Mesenchymal stem cell (in vitro differentiated cells and primary cell): ENCODE measurements at regions not wholly inside any gene's neighbourhood (a gene's known extent, or its start where the extent isn't known, plus 50 kb on each side); places are given as distances from the start of the nearest gene placed in this dataset.

Experiments
- DNase-seq: peaks from one replicate; pipeline ENCODE4 v3.0.0-alpha.2; 2013
- H2AFZ ChIP-seq: one replicate; pipeline ENCODE4 v1.6.1; 2013; ENCODE audit warnings: low read depth, mild to moderate bottlenecking, control low read depth, inconsistent platforms, low read length, moderate library complexity
- H2AK5ac ChIP-seq: 2 replicates; pipeline ENCODE4 v1.6.1; 2013; ENCODE audit warnings: low read length, moderate library complexity, mild to moderate bottlenecking, inconsistent platforms; ENCODE audit not compliant: severe bottlenecking
- H2BK120ac ChIP-seq: one replicate; pipeline ENCODE4 v1.6.1; 2013; ENCODE audit warnings: low read depth, mild to moderate bottlenecking, inconsistent platforms, low read length, moderate library complexity
- H2BK12ac ChIP-seq, 2 experiments: one replicate each; pipeline ENCODE4 v1.6.1; 2013; ENCODE audit warnings: inconsistent platforms in 2 of 2, low read length in 2 of 2, mild to moderate bottlenecking in 2 of 2, moderate library complexity in 2 of 2, control low read depth in 1 of 2
- H2BK15ac ChIP-seq: one replicate; pipeline ENCODE4 v1.6.1; 2013; ENCODE audit warnings: mild to moderate bottlenecking, low read depth, inconsistent platforms; ENCODE audit not compliant: poor library complexity, severe bottlenecking
- H2BK5ac ChIP-seq: 2 replicates; pipeline ENCODE4 v1.6.1; 2013; ENCODE audit warnings: low read depth, mild to moderate bottlenecking, low read length, control low read depth, inconsistent platforms; ENCODE audit not compliant: poor library complexity, severe bottlenecking
- H3K14ac ChIP-seq, 2 experiments: one replicate each; pipeline ENCODE4 v1.6.1; 2013; ENCODE audit warnings: inconsistent platforms in 2 of 2, low read length in 2 of 2, control low read depth in 1 of 2, mild to moderate bottlenecking in 1 of 2, moderate library complexity in 1 of 2
- H3K18ac ChIP-seq, 2 experiments: one replicate each; pipeline ENCODE4 v1.6.1; 2013; ENCODE audit warnings: inconsistent platforms in 2 of 2, low read length in 2 of 2, control low read depth in 1 of 2, low read depth in 1 of 2, mild to moderate bottlenecking in 1 of 2
- H3K23ac ChIP-seq, 2 experiments: one replicate each; pipeline ENCODE4 v1.6.1; 2013; ENCODE audit warnings: inconsistent platforms in 2 of 2, low read length in 2 of 2, mild to moderate bottlenecking in 2 of 2, moderate library complexity in 2 of 2, control low read depth in 1 of 2
- H3K27ac ChIP-seq: 2 replicates; pipeline ENCODE4 v1.5.1; 2013; ENCODE audit warnings: mild to moderate bottlenecking, moderate library complexity, low read length, control low read depth, inconsistent platforms; ENCODE audit not compliant: poor library complexity, severe bottlenecking
- H3K27me3 ChIP-seq, 2 experiments: 2 replicates each; pipeline versions ENCODE4 v1.6.1 to v1.7.0; 2013; ENCODE audit warnings: low read length in 2 of 2, mild to moderate bottlenecking in 2 of 2, moderate library complexity in 2 of 2, control low read depth in 1 of 2, inconsistent platforms in 1 of 2; ENCODE audit not compliant: control insufficient read depth in 1 of 2, insufficient read depth in 1 of 2
- H3K36me3 ChIP-seq, 2 experiments: 2 replicates each; pipeline versions ENCODE4 v1.6.1 to v1.7.0; 2013; ENCODE audit warnings: low read length in 2 of 2, control low read depth in 1 of 2, inconsistent platforms in 1 of 2, low read depth in 1 of 2, mild to moderate bottlenecking in 1 of 2; ENCODE audit not compliant: insufficient read depth in 2 of 2, control insufficient read depth in 1 of 2
- H3K4ac ChIP-seq, 2 experiments: one replicate each; pipeline ENCODE4 v1.6.1; 2013; ENCODE audit warnings: inconsistent platforms in 2 of 2, low read length in 2 of 2, mild to moderate bottlenecking in 2 of 2, moderate library complexity in 2 of 2, control low read depth in 1 of 2, low read depth in 1 of 2
- H3K4me1 ChIP-seq: 2 replicates; pipeline ENCODE4 v1.6.1; 2013; ENCODE audit warnings: low read depth, low read length, control low read depth; ENCODE audit not compliant: control insufficient read depth, insufficient read depth
- H3K4me2 ChIP-seq: 2 replicates; pipeline ENCODE4 v1.6.1; 2013; ENCODE audit warnings: low read length, mild to moderate bottlenecking, inconsistent platforms; ENCODE audit not compliant: poor library complexity, severe bottlenecking
- H3K4me3 ChIP-seq, 2 experiments: 2 replicates each; pipeline versions ENCODE4 v1.5.1 to v1.7.0; 2013; ENCODE audit warnings: low read length in 2 of 2, mild to moderate bottlenecking in 2 of 2, control low read depth in 1 of 2, low read depth in 1 of 2; ENCODE audit not compliant: insufficient read depth in 1 of 2
- H3K79me1 ChIP-seq: replicated peaks from 2 replicates; pipeline ENCODE4 v1.6.1; 2013; ENCODE audit warnings: mild to moderate bottlenecking, control low read depth, low read length, inconsistent platforms; ENCODE audit not compliant: poor library complexity, severe bottlenecking
- H3K9ac ChIP-seq: 2 replicates; pipeline ENCODE4 v1.7.0; 2013; ENCODE audit warnings: mild to moderate bottlenecking, low read length, moderate library complexity
- H3K9me3 ChIP-seq: 2 replicates; pipeline ENCODE4 v1.7.0; 2013; ENCODE audit warnings: mild to moderate bottlenecking, low read length; ENCODE audit not compliant: control insufficient read depth
- H4K8ac ChIP-seq: one replicate; pipeline ENCODE4 v1.6.1; 2013; ENCODE audit warnings: inconsistent platforms, mild to moderate bottlenecking, low read length, moderate library complexity
- H4K91ac ChIP-seq: one replicate; pipeline ENCODE4 v1.6.1; 2013; ENCODE audit warnings: mild to moderate bottlenecking, low read length, inconsistent platforms
- WGBS: methylation state at CpG from one replicate; pipeline ENCODE4 v1.1.7; 2013; ENCODE audit warnings: mixed read lengths; 5-methylcytosine and 5-hydroxymethylcytosine counted together

GRCh38 chr2:12652723-12653122 lies 64.0 kb upstream of the TRIB2 start:
- Histone ChIP-seq H3K36me3 (no peaks in the 10 kb centered on the region), H3K23ac (no peak overlapping the region), H2BK12ac (no peak overlapping the region), H3K4ac (no peak overlapping the region), H3K9ac (no peak overlapping the region), H3K4me1 (no peaks in the 10 kb centered on the region), H3K4me2 (no peak overlapping the region), H3K27me3 (peaks cover 0 to 45% of the 10 kb centered on the region in 2 experiments), H3K14ac (no peak overlapping the region), H3K79me1 (no peaks in the 10 kb centered on the region), H3K9me3 (no peaks in the 10 kb centered on the region), H2AK5ac (no peak overlapping the region), H4K8ac (no peak overlapping the region), H3K27ac (no peak overlapping the region), H3K18ac (no peak overlapping the region), H2AFZ (no peak overlapping the region), H2BK120ac (no peak overlapping the region), H2BK5ac (no peak overlapping the region), H3K4me3 (no peak overlapping the region), H4K91ac (no peak overlapping the region), H2BK15ac (no peak overlapping the region)
- no peak for DNase-seq
- 89% methylated on average over 9 of the region's 9 CpGs for whole genome bisulfite sequencing

DNA sequence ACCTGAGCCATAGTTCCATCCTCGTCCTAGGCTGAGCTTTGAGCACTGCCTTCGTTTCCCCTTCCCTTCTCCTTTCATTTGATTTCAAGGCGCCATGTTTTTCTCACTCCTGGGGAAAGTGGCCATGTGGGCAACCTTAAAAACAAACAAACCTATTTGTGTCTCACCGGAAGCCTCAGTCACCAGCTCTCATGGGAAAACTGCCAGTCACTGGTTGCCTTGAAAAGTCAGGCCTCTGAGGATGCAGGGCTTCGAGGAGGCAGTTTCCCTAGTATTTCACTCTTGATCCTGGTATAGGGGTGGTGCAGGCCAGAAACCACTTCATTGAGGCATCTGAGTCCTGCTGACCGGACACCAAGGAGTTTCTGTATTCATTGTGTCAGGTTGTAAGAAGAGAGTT lies 59.2 kb upstream of the TRIB2 start:
- Histone ChIP-seq H4K8ac (no peak overlapping the region), H2AK5ac (no peak overlapping the region), H3K27ac (no peak overlapping the region), H3K27me3 (peaks cover 0 to 5% of the 10 kb centered on the region in 2 experiments), H3K4me2 (no peak overlapping the region), H3K36me3 (no peaks in the 10 kb centered on the region), H2BK15ac (no peak overlapping the region), H4K91ac (no peak overlapping the region), H2BK5ac (no peak overlapping the region), H2AFZ (no peak overlapping the region), H3K79me1 (no peaks in the 10 kb centered on the region), H3K23ac (no peak overlapping the region), H3K9me3 (no peaks in the 10 kb centered on the region), H2BK12ac (no peak overlapping the region), H3K4me1 (no peaks in the 10 kb centered on the region), H3K18ac (peak overlapping the region in 1 of 2 experiments; percentile 14), H3K4ac (no peak overlapping the region), H3K9ac (no peak overlapping the region), H3K4me3 (no peak overlapping the region), H3K14ac (no peak overlapping the region), H2BK120ac (peak overlapping the region; percentile 13)
- DNase-seq: no peak
- WGBS: 81% methylated on average over 6 of the region's 6 CpGs

- no peak overlapping the region for H2BK5ac ChIP-seq
- H2BK120ac ChIP-seq: no peak overlapping the region
- H3K4me2 ChIP-seq: no peak overlapping the region
- H3K4me1 ChIP-seq: no peaks in the 10 kb centered on the region
- H3K36me3 ChIP-seq: no peaks in the 10 kb centered on the region
- H2AK5ac ChIP-seq: no peak overlapping the region
- H3K27me3 ChIP-seq: no peaks in the 10 kb centered on the region
- H3K14ac ChIP-seq: no peak overlapping the region
- no peak overlapping the region for H4K8ac ChIP-seq
- H3K4ac ChIP-seq: no peak overlapping the region
- 100% methylated on average over 2 of the region's 3 CpGs for WGBS
- no peak overlapping the region for H3K4me3 ChIP-seq
- no peaks in the 10 kb centered on the region for H3K79me1 ChIP-seq
- no peak for DNase-seq
- H4K91ac ChIP-seq: no peak overlapping the region
- H3K27ac ChIP-seq: no peak overlapping the region
- H3K18ac ChIP-seq: no peak overlapping the region
- H2AFZ ChIP-seq: no peak overlapping the region
- no peaks in the 10 kb centered on the region for H3K9me3 ChIP-seq
- H2BK15ac ChIP-seq: no peak overlapping the region
- no peak overlapping the region for H3K9ac ChIP-seq
- H3K23ac ChIP-seq: no peak overlapping the region
- no peak overlapping the region for H2BK12ac ChIP-seq
Measured at GRCh38 chr2:12658310-12658945, 58.3 kb upstream of the TRIB2 start.

- H2BK120ac ChIP-seq: no peak overlapping the region
- no peak overlapping the region for H3K4me3 ChIP-seq
- no peak overlapping the region for H4K8ac ChIP-seq
- H2BK5ac ChIP-seq: no peak overlapping the region
- H3K4ac ChIP-seq: no peak overlapping the region
- no peak overlapping the region for H2BK12ac ChIP-seq
- no peak for DNase-seq
- WGBS: no CpG with 5 or more reads among the region's 1 CpG
- H2BK15ac ChIP-seq: no peak overlapping the region
- H2AFZ ChIP-seq: no peak overlapping the region
- no peaks in the 10 kb centered on the region for H3K27me3 ChIP-seq
- H3K27ac ChIP-seq: no peak overlapping the region
- peaks cover 5% of the 10 kb centered on the region for H3K9me3 ChIP-seq
- H3K9ac ChIP-seq: no peak overlapping the region
- no peaks in the 10 kb centered on the region for H3K79me1 ChIP-seq
- no peak overlapping the region for H3K14ac ChIP-seq
- no peak overlapping the region for H3K4me2 ChIP-seq
- H3K36me3 ChIP-seq: no peaks in the 10 kb centered on the region
- H3K23ac ChIP-seq: no peak overlapping the region
- no peak overlapping the region for H2AK5ac ChIP-seq
- H4K91ac ChIP-seq: no peak overlapping the region
- H3K4me1 ChIP-seq: no peaks in the 10 kb centered on the region
- no peak overlapping the region for H3K18ac ChIP-seq
Measured at GRCh38 chr2:12661489-12661888, 55.2 kb upstream of the TRIB2 start.
